Neuron (in vitro differentiated cells): ENCODE measurements at regions not wholly inside any gene's neighbourhood (a gene's known extent, or its start where the extent isn't known, plus 50 kb on each side); places are given as distances from the start of the nearest gene placed in this dataset.

Source experiments
- H2AFZ ChIP-seq: one replicate; pipeline ENCODE4 v1.6.1; 2013; ENCODE audit warnings: low read depth, mild to moderate bottlenecking, inconsistent platforms, low read length, moderate library complexity
- H3K27me3 ChIP-seq: one replicate; pipeline ENCODE4 v1.6.1; 2013; ENCODE audit warnings: low read length; ENCODE audit not compliant: insufficient read depth
- H3K36me3 ChIP-seq: one replicate; pipeline ENCODE4 v1.6.1; 2013; ENCODE audit warnings: low read length; ENCODE audit not compliant: insufficient read depth
- H3K4me1 ChIP-seq: one replicate; pipeline ENCODE4 v1.6.1; 2013; ENCODE audit warnings: low read length; ENCODE audit not compliant: insufficient read depth
- H3K4me3 ChIP-seq: 2 replicates; pipeline ENCODE4 v1.5.1; 2013; ENCODE audit warnings: mild to moderate bottlenecking, low read length, moderate library complexity
- H3K9me3 ChIP-seq: one replicate; pipeline ENCODE4 v1.6.1; 2013; ENCODE audit warnings: low read length

- H3K4me1 ChIP-seq: no peaks in the 10 kb centered on the region
- no peaks in the 10 kb centered on the region for H3K27me3 ChIP-seq
- H2AFZ ChIP-seq: no peak overlapping the region
- H3K9me3 ChIP-seq: no peaks in the 10 kb centered on the region
- no peaks in the 10 kb centered on the region for H3K36me3 ChIP-seq
- H3K4me3 ChIP-seq: no peak overlapping the region
Observed at GRCh38 chr19:29336425-29336824, 123.5 kb upstream of the UQCRFS1 start.

GRCh38 chr19:29337029-29337428 is 124.1 kb upstream of the UQCRFS1 start:
- H3K4me3 ChIP-seq: no peak overlapping the region
- no peaks in the 10 kb centered on the region for H3K9me3 ChIP-seq
- no peak overlapping the region for H2AFZ ChIP-seq
- H3K27me3 ChIP-seq: no peaks in the 10 kb centered on the region
- H3K4me1 ChIP-seq: no peaks in the 10 kb centered on the region
- H3K36me3 ChIP-seq: no peaks in the 10 kb centered on the region

GRCh38 chr19:29338480-29338879 is 125.5 kb upstream of the UQCRFS1 start:
- Histone ChIP-seq H3K36me3 (no peaks in the 10 kb centered on the region), H3K4me1 (no peaks in the 10 kb centered on the region), H3K27me3 (no peaks in the 10 kb centered on the region), H2AFZ (no peak overlapping the region), H3K9me3 (no peaks in the 10 kb centered on the region), H3K4me3 (no peak overlapping the region)

- no peak overlapping the region for H2AFZ ChIP-seq
- H3K4me3 ChIP-seq: no peak overlapping the region
- no peaks in the 10 kb centered on the region for H3K4me1 ChIP-seq
- H3K36me3 ChIP-seq: no peaks in the 10 kb centered on the region
- no peaks in the 10 kb centered on the region for H3K9me3 ChIP-seq
- H3K27me3 ChIP-seq: no peaks in the 10 kb centered on the region
Observed at GRCh38 chr19:29342721-29343120, 129.8 kb upstream of the UQCRFS1 start.

- Histone ChIP-seq H2AFZ (no peak overlapping the region), H3K4me1 (no peaks in the 10 kb centered on the region), H3K36me3 (no peaks in the 10 kb centered on the region), H3K27me3 (peaks cover 21% of the 10 kb centered on the region), H3K9me3 (no peaks in the 10 kb centered on the region), H3K4me3 (no peak overlapping the region)
Observed at GRCh38 chr19:29364224-29364726, 151.3 kb upstream of the UQCRFS1 start.

GRCh38 chr19:29364999-29365398 is 152.0 kb upstream of the UQCRFS1 start:
- peaks cover 21% of the 10 kb centered on the region for H3K27me3 ChIP-seq
- H3K9me3 ChIP-seq: no peaks in the 10 kb centered on the region
- no peaks in the 10 kb centered on the region for H3K4me1 ChIP-seq
- no peaks in the 10 kb centered on the region for H3K36me3 ChIP-seq
- no peak overlapping the region for H3K4me3 ChIP-seq
- no peak overlapping the region for H2AFZ ChIP-seq

- no peaks in the 10 kb centered on the region for H3K36me3 ChIP-seq
- H3K4me3 ChIP-seq: no peak overlapping the region
- H3K27me3 ChIP-seq: peaks cover 21% of the 10 kb centered on the region
- H2AFZ ChIP-seq: no peak overlapping the region
- no peaks in the 10 kb centered on the region for H3K4me1 ChIP-seq
- no peaks in the 10 kb centered on the region for H3K9me3 ChIP-seq
Observed at GRCh38 chr19:29365836-29366417, 153.0 kb upstream of the UQCRFS1 start.

GRCh38 chr19:29366757-29367156 is 153.8 kb upstream of the UQCRFS1 start:
- Histone ChIP-seq H3K4me3 (no peak overlapping the region), H3K4me1 (no peaks in the 10 kb centered on the region), H3K36me3 (no peaks in the 10 kb centered on the region)

GRCh38 chr19:29367791-29368222 is 154.9 kb upstream of the UQCRFS1 start:
- H3K4me1 ChIP-seq: no peaks in the 10 kb centered on the region
- H3K27me3 ChIP-seq: peaks cover 27% of the 10 kb centered on the region
- no peaks in the 10 kb centered on the region for H3K9me3 ChIP-seq
- no peaks in the 10 kb centered on the region for H3K36me3 ChIP-seq
- no peak overlapping the region for H3K4me3 ChIP-seq
- no peak overlapping the region for H2AFZ ChIP-seq

More at GRCh38 chr19:29366757-29367156, 153.8 kb upstream of the UQCRFS1 start:
- H3K9me3 ChIP-seq: no peaks in the 10 kb centered on the region
- H2AFZ ChIP-seq: no peak overlapping the region
- peaks cover 23% of the 10 kb centered on the region for H3K27me3 ChIP-seq

- Histone ChIP-seq H3K4me3 (no peak overlapping the region), H3K36me3 (no peaks in the 10 kb centered on the region), H3K27me3 (peaks cover 21% of the 10 kb centered on the region), H3K9me3 (no peaks in the 10 kb centered on the region), H2AFZ (no peak overlapping the region), H3K4me1 (no peaks in the 10 kb centered on the region)
Observed at GRCh38 chr19:29370276-29370675, 155.5 kb upstream of the VSTM2B start.

- no peak overlapping the region for H3K4me3 ChIP-seq
- H3K27me3 ChIP-seq: peaks cover 15% of the 10 kb centered on the region
- no peaks in the 10 kb centered on the region for H3K4me1 ChIP-seq
- no peak overlapping the region for H2AFZ ChIP-seq
- no peaks in the 10 kb centered on the region for H3K9me3 ChIP-seq
- no peaks in the 10 kb centered on the region for H3K36me3 ChIP-seq
Observed at GRCh38 chr19:29371251-29372090, 154.3 kb upstream of the VSTM2B start.

GRCh38 chr19:29372091-29372415 is 153.7 kb upstream of the VSTM2B start:
- Histone ChIP-seq H3K9me3 (no peaks in the 10 kb centered on the region), H3K27me3 (peaks cover 11% of the 10 kb centered on the region), H3K4me1 (no peaks in the 10 kb centered on the region), H2AFZ (no peak overlapping the region), H3K36me3 (no peaks in the 10 kb centered on the region), H3K4me3 (no peak overlapping the region)

- H3K4me3 ChIP-seq: no peak overlapping the region
- H3K36me3 ChIP-seq: no peaks in the 10 kb centered on the region
- no peaks in the 10 kb centered on the region for H3K4me1 ChIP-seq
- peaks cover 11% of the 10 kb centered on the region for H3K27me3 ChIP-seq
- no peak overlapping the region for H2AFZ ChIP-seq
- H3K9me3 ChIP-seq: no peaks in the 10 kb centered on the region
Observed at GRCh38 chr19:29372461-29372860, 153.3 kb upstream of the VSTM2B start.
